Right kidney (tissue), 1 donor: ENCODE measurements at regions not wholly inside any gene's neighbourhood (a gene's known extent, or its start where the extent isn't known, plus 50 kb on each side); places are given as distances from the start of the nearest gene placed in this dataset.

Source experiments
- DNase-seq: peaks from one replicate; pipeline ENCODE4 v3.0.0-alpha.2; 2016

DNA sequence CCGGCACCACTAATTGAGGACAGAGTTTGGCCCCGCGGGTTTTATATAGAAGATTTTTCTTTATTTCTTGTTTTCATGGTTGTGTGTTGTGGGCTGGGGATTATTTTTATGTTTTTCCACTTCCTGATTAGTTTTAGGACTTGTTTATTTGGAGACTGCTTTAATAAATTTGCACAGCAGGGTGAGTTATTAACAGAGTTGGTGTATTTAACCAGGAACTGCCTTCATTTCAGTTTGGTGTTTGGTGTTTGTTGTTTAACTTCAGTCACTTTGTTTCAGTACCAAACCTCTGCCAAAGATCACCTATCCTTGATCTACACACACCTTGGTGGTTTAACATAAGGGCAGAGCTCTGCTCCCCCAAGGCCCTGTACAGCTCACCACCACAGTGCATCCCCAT, 103.5 kb upstream of the LMO4 start:
- no peak for DNase-seq

DNA sequence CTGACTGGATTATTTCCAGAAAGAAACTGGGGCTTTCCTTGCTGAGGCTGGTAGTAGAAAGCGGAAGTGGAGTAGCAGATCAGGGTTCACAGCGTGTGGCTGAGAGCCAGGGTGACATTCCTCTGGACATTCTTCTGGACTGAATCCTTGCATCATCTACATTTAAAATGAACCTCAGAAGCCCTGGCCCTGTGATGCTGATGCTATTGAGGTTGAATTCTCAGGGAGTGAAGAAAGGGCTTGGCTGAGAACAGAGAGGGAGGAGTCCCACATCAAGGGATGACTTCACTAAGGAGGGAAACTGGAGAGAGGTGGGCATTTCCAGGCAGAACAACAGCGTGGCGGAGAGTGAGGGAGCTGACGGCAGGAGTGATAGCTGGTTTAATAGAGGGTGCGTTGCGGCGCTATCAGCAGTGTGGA, 102.3 kb upstream of the LMO4 start:
- peak; percentile 32 for DNase-seq

- DNase-seq = no peak
Measured at GRCh38 chr1:87227651-87228050, 101.0 kb upstream of the LMO4 start.

DNA sequence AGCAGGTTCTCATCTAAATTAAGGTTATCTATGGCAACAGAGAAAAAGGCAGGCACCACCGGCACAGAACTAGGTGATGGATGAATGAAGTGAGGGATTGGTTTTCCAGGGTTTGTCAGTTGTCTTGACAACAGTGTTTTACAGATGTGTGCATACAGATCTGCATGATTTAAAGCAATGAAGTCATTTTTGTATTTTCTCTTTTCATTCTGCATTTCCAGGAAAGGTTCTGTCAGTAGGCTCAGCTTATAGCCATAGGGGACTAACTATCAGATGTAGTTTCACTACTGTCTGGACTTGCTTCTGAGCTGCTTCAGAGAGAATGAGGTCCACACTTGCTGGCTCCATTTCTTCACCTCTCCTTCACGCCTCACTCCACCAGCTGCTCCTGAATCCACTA, 98.2 kb upstream of the LMO4 start:
- DNase-seq = no peak

DNA sequence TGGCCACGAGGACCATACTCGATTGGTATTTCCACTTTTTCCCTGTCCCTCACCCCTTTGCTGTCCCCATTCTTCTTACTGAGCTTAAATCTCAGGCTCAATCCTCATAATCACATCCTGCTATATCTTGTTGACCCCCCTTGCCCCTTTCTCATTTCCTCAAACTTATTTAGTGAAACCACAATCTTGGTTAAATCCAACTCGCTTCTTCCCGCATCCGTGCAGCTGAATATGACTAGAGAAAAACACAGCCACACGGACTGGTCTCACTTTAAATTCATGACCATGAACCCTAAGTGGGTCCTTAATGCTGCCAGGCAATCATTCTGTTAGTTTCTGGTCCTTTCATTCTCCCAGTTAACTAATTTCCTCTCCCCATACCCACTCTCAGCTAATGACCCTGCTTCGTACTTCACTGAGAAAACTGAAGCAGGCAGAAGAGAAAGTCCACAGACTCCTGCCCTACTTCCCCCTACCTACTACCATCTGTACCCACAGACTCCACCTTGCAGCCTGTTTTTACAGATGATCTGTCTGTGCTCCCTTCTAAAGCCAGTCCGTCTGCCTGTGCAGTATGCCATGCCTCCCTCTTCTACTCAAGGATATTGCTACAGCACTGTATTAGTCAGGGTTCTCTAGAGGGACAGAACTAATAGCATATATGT, 96.8 kb upstream of the LMO4 start:
- DNase-seq = no peak

DNA sequence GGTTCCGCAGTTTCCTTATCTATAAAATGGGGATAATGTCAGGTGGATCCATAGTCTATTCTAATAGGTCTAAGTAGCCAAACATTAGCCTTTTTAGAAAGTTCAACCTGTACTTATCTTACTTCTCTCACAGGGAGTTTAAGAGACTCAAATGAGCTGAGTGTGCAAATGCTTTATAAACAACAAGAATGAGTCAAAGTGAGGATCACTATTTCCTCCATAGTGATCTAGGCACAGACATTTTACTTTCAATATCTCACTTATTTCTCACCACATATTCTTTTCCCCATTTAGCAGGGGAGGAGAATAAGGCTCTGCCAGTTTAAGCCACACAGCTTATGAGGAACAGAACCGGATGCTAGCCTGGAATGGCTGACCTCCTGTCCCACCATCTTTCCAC, 92.1 kb upstream of the LMO4 start:
- no peak for DNase-seq

- no peak for DNase-seq
Measured at GRCh38 chr1:87239997-87240605, 88.6 kb upstream of the LMO4 start.

DNA sequence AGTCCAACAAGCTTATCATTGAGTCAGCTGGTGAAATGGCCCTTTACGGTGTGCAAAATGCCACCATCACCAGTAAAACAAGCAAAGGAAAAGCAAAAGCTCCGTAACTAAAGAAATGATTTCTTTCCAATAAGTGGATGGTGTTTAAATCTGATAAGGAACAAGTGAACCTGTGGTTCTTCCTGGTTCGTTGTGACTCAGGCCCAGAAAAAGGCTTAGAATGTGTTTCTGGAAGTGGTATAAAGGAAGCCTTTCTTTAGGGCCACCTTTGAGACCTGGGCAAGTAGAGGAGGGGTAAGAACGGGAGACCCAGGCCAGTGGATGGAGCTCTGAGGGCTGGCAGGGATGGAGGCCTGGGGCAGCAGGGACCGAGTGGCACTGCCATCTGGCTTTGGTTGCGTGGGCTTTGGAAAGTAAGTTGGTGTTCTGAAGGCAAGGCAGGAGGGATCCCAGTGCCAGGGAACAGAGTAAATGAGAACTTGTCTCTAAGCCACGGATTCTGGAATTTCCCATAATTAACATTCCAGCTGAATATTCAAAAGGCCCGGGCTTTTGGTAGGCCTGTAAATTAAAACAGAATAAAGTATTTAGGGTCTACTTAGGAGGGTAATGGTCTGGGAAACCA, 87.9 kb upstream of the LMO4 start:
- no peak for DNase-seq

DNA sequence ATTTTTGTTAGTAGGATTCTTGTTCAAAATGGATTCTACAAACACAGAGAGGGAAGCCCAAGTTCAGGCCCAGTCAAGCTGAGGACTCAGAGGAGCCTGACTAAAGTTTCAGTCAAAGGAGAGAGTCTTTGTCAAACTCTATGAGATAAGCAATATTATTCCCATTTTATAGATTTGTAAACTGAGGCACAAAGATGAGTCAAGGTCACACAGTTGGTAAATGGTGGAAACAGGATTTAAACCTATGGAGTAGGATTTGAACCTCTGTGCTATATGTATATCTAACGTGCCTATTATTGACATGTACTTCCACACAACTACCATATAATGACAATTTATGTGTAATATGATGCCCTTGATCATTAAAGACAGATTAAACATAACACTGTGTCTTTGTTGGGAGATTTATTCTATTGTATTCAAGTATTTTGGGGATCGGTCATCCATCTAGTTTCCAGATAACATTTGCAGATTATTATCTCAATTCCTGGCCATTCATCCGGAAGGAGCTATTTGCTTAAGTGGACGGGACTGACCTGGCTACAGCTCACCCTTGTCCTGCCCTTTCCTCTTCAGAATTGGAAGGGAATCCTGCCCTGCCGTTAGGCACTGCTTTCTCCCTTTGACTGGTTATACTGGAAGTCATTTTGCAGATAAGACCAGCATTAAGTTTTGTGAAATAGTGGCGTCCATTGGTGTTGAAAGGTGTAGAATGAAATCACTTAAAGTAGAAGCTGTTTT, 86.1 kb upstream of the LMO4 start:
- DNase-seq = no peak

DNA sequence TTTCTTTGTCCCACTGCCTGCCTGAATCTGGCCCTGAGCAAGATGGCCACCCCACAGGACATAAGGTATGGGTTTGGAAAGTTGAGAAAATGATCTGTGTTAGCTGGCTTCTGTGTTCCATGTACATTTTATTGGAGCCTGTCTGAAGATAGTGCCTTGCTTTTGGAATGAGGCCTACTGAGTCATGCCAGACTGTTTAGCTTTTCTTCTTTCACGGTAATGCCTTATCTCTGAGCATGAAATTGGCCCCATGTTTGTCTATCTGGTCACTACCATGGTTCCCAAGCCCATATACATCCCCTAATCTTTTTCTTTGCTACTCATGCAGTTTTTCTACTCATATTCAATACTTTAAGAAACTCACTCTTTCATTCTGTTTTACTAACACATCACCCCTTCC, 85.1 kb upstream of the LMO4 start:
- no peak for DNase-seq

- no peak for DNase-seq
Measured at GRCh38 chr1:87246436-87246835, 82.2 kb upstream of the LMO4 start.

- no peak for DNase-seq
Measured at GRCh38 chr1:87249803-87250202, 78.9 kb upstream of the LMO4 start.

DNA sequence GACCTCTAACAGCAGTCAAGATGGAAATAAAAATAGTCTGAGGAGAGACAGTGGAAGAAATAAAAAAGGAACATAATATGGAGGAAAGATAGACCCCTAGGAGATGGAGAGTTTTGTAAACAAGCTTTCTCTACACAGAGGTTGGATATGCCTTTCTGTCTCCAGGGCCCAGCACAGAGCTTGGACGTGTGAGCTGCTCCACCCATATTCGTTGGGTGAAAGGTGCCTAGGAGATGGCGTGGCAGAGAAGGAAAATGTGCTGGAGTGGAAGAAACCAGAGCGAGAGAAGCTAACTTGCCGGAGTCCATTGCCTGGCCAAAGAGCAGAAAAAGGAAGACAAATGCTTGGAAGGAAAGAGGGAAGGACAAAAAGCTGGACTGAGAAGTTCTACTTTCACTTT, 78.3 kb upstream of the LMO4 start:
- DNase-seq = no peak

- DNase-seq = no peak
Measured at GRCh38 chr1:87252406-87252805, 76.3 kb upstream of the LMO4 start.

DNA sequence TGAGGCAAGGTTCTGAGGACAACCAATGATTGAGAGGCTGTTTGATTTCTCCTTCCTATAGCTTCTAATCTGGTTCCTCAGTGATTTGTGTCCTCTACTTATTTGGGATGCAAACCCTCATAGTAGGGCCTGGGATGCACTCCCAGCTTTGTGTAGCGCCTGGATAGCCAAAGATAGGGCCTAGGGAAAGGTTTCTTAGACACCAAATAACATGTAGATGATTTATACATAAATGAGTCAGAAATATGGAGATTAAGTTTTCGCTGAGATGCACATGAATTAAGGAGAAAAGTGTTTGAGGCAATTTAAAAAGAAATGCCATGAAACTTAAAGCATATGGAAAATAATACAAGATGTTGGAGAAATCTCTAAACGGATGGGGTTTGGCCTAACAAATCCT, 66.0 kb upstream of the LMO4 start:
- DNase-seq = no peak

DNA sequence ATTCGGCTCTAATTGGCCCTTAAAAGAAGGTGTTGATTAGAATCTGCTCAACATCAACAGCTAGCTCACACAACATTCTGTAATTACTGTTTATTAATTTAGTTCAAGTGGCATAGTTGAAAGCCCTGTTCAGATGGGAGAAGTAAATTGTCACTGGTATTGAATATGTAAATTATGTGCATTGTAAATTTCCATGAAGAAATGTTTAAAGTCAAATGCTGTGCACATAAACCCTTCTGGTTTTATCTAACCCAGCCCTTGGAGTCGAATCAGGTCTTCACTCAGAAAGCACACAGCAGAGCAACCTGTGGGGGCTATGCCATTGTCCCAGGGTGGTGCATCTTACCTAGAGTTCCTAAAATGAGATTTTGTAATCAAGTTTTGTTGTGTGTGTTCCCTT, 65.4 kb upstream of the LMO4 start:
- no peak for DNase-seq

DNA sequence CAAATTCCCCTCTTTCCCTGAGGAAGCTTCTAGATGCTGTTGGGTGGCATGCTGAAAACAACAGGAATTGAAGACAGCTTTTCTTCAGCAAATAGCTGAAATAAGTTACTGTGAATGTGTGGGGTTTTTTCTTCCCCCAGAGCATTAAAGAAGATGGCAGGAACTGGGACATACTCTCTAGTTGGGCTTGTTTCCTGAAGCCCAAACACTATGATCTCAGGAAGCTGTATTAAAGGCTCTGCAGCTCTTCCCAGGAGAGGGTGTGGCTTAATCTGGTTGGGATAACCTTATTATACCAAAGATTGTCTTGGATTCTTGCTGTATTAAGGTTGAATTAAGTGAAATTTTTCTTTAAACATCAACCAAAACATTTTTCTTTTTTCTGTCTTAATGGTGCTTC, 64.9 kb upstream of the LMO4 start:
- DNase-seq = no peak

DNA sequence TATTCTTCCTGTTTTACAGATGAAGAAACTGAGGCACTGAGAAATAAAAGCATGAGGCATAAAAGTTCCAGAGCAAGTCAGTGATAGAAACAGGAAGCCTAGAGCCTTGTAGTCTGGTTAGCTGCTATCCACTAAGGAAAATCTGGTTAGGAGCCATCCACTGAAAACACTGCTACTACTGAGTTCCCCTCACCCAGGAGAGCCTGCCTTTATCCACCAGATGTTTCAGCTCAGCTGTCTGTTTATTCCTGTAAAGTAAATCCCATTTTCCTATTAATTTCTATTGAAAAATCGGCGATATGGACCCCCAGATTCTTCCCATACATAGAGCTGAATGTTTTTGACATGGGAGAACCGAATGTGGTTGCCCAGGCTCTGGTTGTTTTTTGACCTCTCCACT, 63.7 kb upstream of the LMO4 start:
- no peak for DNase-seq

GRCh38 chr1:87265786-87266185, 62.9 kb upstream of the LMO4 start:
- no peak for DNase-seq

GRCh38 chr1:87268111-87268510, 60.6 kb upstream of the LMO4 start:
- DNase-seq = no peak

GRCh38 chr1:87269921-87270320, 58.8 kb upstream of the LMO4 start:
- no peak for DNase-seq

GRCh38 chr1:87273291-87273690, 55.4 kb upstream of the LMO4 start:
- DNase-seq = no peak

DNA sequence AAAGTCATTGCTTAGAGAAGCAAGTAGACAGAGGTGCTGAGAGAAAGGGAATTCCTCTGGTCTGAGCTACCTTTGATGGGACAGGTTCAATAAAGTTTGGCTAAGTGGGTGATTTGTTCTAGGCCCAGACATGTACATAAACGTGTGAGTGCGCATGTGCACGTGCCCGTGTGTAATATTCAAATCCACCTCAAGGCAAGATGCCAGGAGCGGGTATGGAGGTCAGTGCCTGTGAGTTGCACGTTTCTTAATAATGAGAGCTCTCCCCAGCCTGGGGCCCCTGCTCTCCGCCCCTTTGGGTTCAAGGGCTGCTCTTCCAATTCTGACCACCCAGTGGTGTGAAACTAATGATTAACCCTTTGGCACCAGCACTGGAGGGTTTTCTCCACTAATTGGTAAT, 53.8 kb upstream of the LMO4 start:
- DNase-seq = no peak
